Neural cell (in vitro differentiated cells): ENCODE measurements at regions not wholly inside any gene's neighbourhood (a gene's known extent, or its start where the extent isn't known, plus 50 kb on each side); places are given as distances from the start of the nearest gene placed in this dataset.

ENCODE experiments used
- H2AFZ ChIP-seq: fragments of 200-600, 300-800 bp; sonication (generic), shearing (Covaris generic); 2 replicates; pipeline ENCODE4 v1.6.0; 2014; ENCODE audit warnings: low read depth, mild to moderate bottlenecking, antibody characterized with exemption, low read length, moderate library complexity
- H3F3A ChIP-seq: fragments of 200-600 bp; shearing (Covaris generic); 2 replicates; pipeline ENCODE4 v1.6.1; 2016; ENCODE audit warnings: mild to moderate bottlenecking, moderate library complexity, mixed read lengths, antibody characterized with exemption, low read length; ENCODE audit not compliant: insufficient read depth, poor library complexity, severe bottlenecking
- H3K27ac ChIP-seq: fragments of 200-600, 300-800 bp; sonication (generic), shearing (Covaris generic); 2 replicates; pipeline ENCODE4 v1.5.1; 2014; ENCODE audit warnings: mild to moderate bottlenecking, low read length, moderate library complexity
- H3K27me3 ChIP-seq: fragments of 300-800, 200-600 bp; sonication (generic), shearing (Covaris generic); 2 replicates; pipeline ENCODE4 v1.6.0; 2014; ENCODE audit warnings: mild to moderate bottlenecking, low read depth, low read length, moderate library complexity; ENCODE audit not compliant: insufficient read depth
- H3K36me3 ChIP-seq: fragments of 300-800, 200-600 bp; sonication (generic), shearing (Covaris generic); 2 replicates; pipeline ENCODE4 v1.5.1; 2014; ENCODE audit warnings: mild to moderate bottlenecking, antibody characterized with exemption, low read length, moderate library complexity; ENCODE audit not compliant: insufficient read depth
- H3K4me2 ChIP-seq: fragments of 300-800, 200-600 bp; sonication (generic), shearing (Covaris generic); 2 replicates; pipeline ENCODE4 v1.6.0; 2014; ENCODE audit warnings: mild to moderate bottlenecking, low read length
- H3K4me3 ChIP-seq: fragments of 300-800, 200-600 bp; sonication (generic), shearing (Covaris generic); 2 replicates; pipeline ENCODE4 v1.5.1; 2014; ENCODE audit warnings: mild to moderate bottlenecking, low read length, moderate library complexity
- H3K79me2 ChIP-seq: fragments of 200-600 bp; shearing (Covaris generic); replicated peaks from 2 replicates; pipeline ENCODE4 v1.6.0; 2014; ENCODE audit warnings: mild to moderate bottlenecking, low read length, moderate library complexity; ENCODE audit not compliant: insufficient read depth
- H3K9ac ChIP-seq: fragments of 300-800, 200-600 bp; sonication (generic), shearing (Covaris generic); 2 replicates; pipeline ENCODE4 v1.6.1; 2016; ENCODE audit warnings: mild to moderate bottlenecking, low read length, mixed read lengths
- H3K9me2 ChIP-seq: fragments of 200-600 bp; shearing (Covaris generic); 2 replicates; pipeline ENCODE4 v1.6.1; 2016; ENCODE audit warnings: mild to moderate bottlenecking, low read length, mixed read lengths; ENCODE audit not compliant: insufficient read depth
- H3K9me3 ChIP-seq: fragments of 200-600, 300-800 bp; sonication (generic), shearing (Covaris generic); 2 replicates; pipeline ENCODE4 v1.6.1; 2016; ENCODE audit warnings: mild to moderate bottlenecking, mixed run types, low read length, moderate library complexity, mixed read lengths
- H4K20me1 ChIP-seq: fragments of 200-600 bp; shearing (Covaris generic); 2 replicates; pipeline ENCODE4 v1.6.1; 2016; ENCODE audit warnings: mild to moderate bottlenecking, mixed run types; ENCODE audit not compliant: insufficient read depth
- EP300 ChIP-seq: fragments of 450-650 bp; conservative IDR thresholded peaks from 2 replicates; pipeline ENCODE4 v1.6.1; 2014; ENCODE audit warnings: antibody characterized with exemption, mild to moderate bottlenecking, moderate library complexity; ENCODE audit not compliant: poor library complexity, severe bottlenecking
- EZH2 ChIP-seq: fragments of 200-600, 300-800 bp; shearing (Covaris generic), sonication (generic); IDR thresholded peaks from 2 replicates; pipeline ENCODE4 v1.6.1; 2014; ENCODE audit warnings: antibody characterized with exemption, low read length, borderline replicate concordance, mild to moderate bottlenecking; ENCODE audit not compliant: insufficient read depth, poor library complexity, severe bottlenecking
- MXI1 ChIP-seq: fragments of 450-650 bp; conservative IDR thresholded peaks from 2 replicates; pipeline ENCODE4 v1.6.1; 2014; ENCODE audit warnings: antibody characterized with exemption, mild to moderate bottlenecking; ENCODE audit not compliant: poor library complexity, severe bottlenecking
- POLR2AphosphoS5 ChIP-seq: IDR thresholded peaks from 2 replicates; pipeline ENCODE4 v1.6.1; 2012
- RAD21 ChIP-seq: fragments of 450-650 bp; conservative IDR thresholded peaks from 2 replicates; pipeline ENCODE4 v1.6.1; 2014; ENCODE audit warnings: antibody characterized with exemption, mild to moderate bottlenecking, moderate library complexity
- SMC3 ChIP-seq: fragments of 450-650 bp; conservative IDR thresholded peaks from 2 replicates; pipeline ENCODE4 v1.6.1; 2014; ENCODE audit warnings: antibody characterized with exemption, mild to moderate bottlenecking, moderate library complexity; ENCODE audit not compliant: poor library complexity
- TAF1 ChIP-seq: IDR thresholded peaks from 2 replicates; pipeline ENCODE4 v1.6.1; 2012; ENCODE audit warnings: low read depth
- TF ChIP-seq, protein P1 (sequence below): IDR thresholded peaks from 2 replicates; pipeline ENCODE4 v1.6.1; 2012; ENCODE audit warnings: borderline replicate concordance
- TF ChIP-seq, protein P2 (sequence below): fragments of 450-650 bp; IDR thresholded peaks from 2 replicates; pipeline ENCODE4 v1.5.1; 2014; ENCODE audit warnings: antibody characterized with exemption, mild to moderate bottlenecking, moderate library complexity; ENCODE audit not compliant: poor library complexity, severe bottlenecking

DNA sequence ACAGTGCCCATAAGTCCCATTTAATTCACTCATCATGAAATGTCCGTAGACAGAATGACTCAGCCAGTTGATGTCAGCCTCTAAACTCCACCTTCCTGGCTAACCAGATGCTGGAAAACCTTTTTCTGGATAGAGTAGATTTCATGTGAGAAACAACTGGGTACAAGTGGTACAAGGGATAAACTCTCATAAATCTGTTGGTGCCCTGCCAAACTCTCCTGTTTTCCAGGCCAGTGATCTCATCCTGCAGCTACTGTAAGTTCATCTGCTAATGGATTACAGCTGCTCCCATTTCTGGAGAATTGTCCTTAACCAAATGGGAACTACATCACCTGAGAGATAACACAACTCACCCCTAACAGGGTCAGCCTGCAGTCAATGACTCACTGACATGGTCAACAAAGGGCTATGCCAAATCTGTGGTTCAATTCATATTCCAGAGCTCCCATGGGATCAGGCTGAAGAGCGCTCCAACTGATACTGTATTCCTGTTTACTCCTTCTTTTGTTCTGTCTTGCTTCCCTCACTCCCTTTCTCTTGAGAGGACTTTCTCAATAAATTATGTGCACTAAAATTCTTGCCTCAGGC, 210.1 kb upstream of the HDDC2 start:
- Histone ChIP-seq H3K36me3 (no peaks in the 10 kb centered on the region), H3K27me3 (no peaks in the 10 kb centered on the region), H3K79me2 (no peaks in the 10 kb centered on the region), H4K20me1 (no peaks in the 10 kb centered on the region), H3K27ac (no peak overlapping the region), H3K9me3 (no peaks in the 10 kb centered on the region), H3K4me2 (no peak overlapping the region), H2AFZ (no peak overlapping the region), H3K4me3 (no peak overlapping the region), H3K9me2 (no peaks in the 10 kb centered on the region), H3K9ac (no peak overlapping the region), H3F3A (no peaks in the 10 kb centered on the region)
- no peak for TF ChIP-seq RAD21
- TF ChIP-seq EP300 = no peak
- TF ChIP-seq EZH2 = no peak
- TF ChIP-seq, protein P1, sequence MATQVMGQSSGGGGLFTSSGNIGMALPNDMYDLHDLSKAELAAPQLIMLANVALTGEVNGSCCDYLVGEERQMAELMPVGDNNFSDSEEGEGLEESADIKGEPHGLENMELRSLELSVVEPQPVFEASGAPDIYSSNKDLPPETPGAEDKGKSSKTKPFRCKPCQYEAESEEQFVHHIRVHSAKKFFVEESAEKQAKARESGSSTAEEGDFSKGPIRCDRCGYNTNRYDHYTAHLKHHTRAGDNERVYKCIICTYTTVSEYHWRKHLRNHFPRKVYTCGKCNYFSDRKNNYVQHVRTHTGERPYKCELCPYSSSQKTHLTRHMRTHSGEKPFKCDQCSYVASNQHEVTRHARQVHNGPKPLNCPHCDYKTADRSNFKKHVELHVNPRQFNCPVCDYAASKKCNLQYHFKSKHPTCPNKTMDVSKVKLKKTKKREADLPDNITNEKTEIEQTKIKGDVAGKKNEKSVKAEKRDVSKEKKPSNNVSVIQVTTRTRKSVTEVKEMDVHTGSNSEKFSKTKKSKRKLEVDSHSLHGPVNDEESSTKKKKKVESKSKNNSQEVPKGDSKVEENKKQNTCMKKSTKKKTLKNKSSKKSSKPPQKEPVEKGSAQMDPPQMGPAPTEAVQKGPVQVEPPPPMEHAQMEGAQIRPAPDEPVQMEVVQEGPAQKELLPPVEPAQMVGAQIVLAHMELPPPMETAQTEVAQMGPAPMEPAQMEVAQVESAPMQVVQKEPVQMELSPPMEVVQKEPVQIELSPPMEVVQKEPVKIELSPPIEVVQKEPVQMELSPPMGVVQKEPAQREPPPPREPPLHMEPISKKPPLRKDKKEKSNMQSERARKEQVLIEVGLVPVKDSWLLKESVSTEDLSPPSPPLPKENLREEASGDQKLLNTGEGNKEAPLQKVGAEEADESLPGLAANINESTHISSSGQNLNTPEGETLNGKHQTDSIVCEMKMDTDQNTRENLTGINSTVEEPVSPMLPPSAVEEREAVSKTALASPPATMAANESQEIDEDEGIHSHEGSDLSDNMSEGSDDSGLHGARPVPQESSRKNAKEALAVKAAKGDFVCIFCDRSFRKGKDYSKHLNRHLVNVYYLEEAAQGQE = no peak
- TF ChIP-seq SMC3 = no peak

DNA sequence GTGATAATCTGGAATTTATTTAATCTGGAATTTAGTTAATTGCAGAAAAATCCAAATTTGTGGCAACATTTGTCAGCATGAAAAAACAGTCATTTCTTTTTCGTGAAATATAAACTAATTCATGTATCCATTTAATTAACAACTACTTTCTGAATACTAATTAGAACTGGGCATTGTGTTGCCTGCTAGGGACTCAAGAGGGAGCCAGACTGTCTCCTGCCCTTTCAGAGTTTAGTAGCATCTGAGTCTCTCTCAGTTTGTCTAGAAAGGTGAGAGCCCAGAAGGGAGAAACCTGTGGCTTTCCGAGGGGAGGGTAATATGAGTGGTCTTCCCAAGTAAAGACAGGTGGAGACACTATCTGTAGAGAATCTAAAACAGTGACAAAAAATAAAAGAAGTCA, 210.9 kb upstream of the HDDC2 start:
- Histone ChIP-seq H2AFZ (no peak overlapping the region), H3K4me2 (no peak overlapping the region), H3K9me2 (no peaks in the 10 kb centered on the region), H3K9me3 (no peaks in the 10 kb centered on the region), H3K36me3 (no peaks in the 10 kb centered on the region), H3K4me3 (no peak overlapping the region), H3K27ac (no peak overlapping the region), H3K79me2 (no peaks in the 10 kb centered on the region), H3K9ac (no peak overlapping the region), H3K27me3 (no peaks in the 10 kb centered on the region), H3F3A (no peaks in the 10 kb centered on the region), H4K20me1 (no peaks in the 10 kb centered on the region)
- TF ChIP-seq EZH2 (no peak), POLR2AphosphoS5 (no peak), EP300 (no peak), TAF1 (no peak), SMC3 (no peak), RAD21 (no peak), MXI1 (no peak)
- TF ChIP-seq, protein P1 = no peak
- TF ChIP-seq, protein P2, sequence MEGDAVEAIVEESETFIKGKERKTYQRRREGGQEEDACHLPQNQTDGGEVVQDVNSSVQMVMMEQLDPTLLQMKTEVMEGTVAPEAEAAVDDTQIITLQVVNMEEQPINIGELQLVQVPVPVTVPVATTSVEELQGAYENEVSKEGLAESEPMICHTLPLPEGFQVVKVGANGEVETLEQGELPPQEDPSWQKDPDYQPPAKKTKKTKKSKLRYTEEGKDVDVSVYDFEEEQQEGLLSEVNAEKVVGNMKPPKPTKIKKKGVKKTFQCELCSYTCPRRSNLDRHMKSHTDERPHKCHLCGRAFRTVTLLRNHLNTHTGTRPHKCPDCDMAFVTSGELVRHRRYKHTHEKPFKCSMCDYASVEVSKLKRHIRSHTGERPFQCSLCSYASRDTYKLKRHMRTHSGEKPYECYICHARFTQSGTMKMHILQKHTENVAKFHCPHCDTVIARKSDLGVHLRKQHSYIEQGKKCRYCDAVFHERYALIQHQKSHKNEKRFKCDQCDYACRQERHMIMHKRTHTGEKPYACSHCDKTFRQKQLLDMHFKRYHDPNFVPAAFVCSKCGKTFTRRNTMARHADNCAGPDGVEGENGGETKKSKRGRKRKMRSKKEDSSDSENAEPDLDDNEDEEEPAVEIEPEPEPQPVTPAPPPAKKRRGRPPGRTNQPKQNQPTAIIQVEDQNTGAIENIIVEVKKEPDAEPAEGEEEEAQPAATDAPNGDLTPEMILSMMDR = no peak
